ENCODE measurements at regions not wholly inside any gene's neighbourhood (a gene's known extent, or its start where the extent isn't known, plus 50 kb on each side); places are given as distances from the start of the nearest gene placed in this dataset.
A peak's percentile ranks its signal among the peaks of the same experiment; 100 is the strongest.

- no peak for DNase-seq
Measured at GRCh38 chr4:157840034-157840433, 332.8 kb downstream of the GASK1B start.

DNA sequence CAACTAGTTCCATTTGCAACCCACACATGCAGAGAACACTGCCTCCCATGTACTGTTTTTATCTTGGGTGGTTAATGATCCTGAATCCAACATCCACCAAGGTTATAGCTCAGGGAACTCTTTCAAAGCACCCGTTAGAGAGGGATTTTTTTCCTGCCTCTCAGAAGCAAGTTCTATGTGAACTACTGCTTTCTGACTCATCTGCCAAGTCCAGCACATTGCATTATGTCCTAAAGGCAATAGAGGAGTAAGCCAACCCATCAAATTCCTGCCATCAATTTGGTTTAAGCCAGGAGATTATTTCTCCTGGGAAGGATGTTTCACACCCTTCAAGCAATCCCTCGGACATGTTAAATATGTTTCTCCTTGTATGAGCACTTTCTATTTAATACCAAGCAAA is 334.5 kb downstream of the GASK1B start:
- DNase-seq = no peak

GRCh38 chr4:157837071-157837703 is 335.6 kb downstream of the GASK1B start:
- no peak for DNase-seq

DNA sequence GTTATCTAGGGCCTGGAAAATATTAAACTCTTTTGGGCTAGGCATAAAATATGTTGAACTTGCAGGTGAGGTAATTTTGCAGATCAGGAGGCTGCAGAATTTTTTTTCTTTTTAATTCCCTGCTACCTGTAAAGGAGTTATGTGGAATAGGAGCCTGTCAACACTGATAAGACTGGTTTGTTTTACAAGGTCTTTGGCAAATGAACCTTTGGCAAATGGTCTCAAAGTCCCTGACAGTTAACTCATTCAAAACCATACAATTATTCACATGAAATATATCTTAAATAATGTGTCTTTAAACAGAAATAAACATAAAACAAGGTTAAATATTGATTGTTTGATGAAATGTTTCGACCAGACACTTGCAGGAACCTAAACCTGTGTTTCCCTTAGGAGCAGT is 340.2 kb downstream of the GASK1B start:
- DNase-seq = peak in 1 of 3 experiments; percentile 26

GRCh38 chr4:157824021-157824420 is 348.8 kb downstream of the GASK1B start:
- no peak for DNase-seq

GRCh38 chr4:157821814-157822213 is 351.0 kb downstream of the GASK1B start:
- DNase-seq = no peak

GRCh38 chr4:157819693-157820464 is 352.9 kb downstream of the GASK1B start:
- DNase-seq = no peak

- no peak for DNase-seq
Measured at GRCh38 chr4:157818946-157819692, 353.7 kb downstream of the GASK1B start.

GRCh38 chr4:157810137-157810774 is 362.6 kb downstream of the GASK1B start:
- no peak for DNase-seq

GRCh38 chr4:157808796-157809383 is 363.9 kb downstream of the GASK1B start:
- no peak for DNase-seq

GRCh38 chr4:157806184-157806583 is 366.6 kb downstream of the GASK1B start:
- DNase-seq = no peak

DNA sequence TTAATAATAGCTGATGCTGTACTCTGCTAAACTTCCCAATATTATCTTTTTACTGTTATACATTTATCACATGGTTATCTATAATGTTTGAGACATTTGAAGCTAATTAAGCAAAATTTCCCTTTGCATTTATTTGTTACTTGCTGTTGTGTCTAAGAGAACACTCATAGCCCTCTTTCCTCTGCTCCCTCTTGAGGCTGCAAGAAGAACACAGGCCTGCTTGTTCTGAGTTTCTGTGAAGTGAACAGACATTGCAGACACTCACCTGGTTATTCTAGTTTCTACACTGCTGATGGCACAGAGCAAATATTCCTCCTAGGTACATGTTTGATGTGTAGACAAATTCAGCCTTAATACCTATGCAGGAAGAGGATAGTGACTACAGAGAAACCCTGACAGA is 367.8 kb downstream of the GASK1B start:
- DNase-seq = peak in 2 of 3 experiments; percentile 6 to 56

- DNase-seq = no peak
Measured at GRCh38 chr4:157803845-157804521, 368.8 kb downstream of the GASK1B start.

DNA sequence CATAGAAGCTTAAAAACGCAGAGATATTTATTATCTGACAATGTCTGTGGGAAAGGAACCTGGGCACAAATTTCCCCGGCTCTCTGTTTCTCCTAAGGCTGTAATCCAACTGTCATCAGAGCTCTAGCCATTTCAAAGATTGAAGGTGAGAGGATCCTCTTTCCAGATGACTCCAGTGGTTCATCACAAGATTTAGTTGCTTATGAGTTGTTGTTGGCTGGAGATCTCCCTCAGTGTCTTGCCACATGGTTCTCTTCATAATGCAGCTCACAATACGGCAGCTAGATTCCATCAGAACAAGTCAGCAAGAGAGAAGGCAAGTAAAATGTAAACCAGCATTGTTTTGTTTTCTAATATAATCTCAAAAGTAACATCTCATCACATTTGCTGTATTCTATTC is 369.4 kb downstream of the GASK1B start:
- no peak for DNase-seq

- no peak for DNase-seq
Measured at GRCh38 chr4:157795495-157795894, 377.3 kb downstream of the GASK1B start.

DNA sequence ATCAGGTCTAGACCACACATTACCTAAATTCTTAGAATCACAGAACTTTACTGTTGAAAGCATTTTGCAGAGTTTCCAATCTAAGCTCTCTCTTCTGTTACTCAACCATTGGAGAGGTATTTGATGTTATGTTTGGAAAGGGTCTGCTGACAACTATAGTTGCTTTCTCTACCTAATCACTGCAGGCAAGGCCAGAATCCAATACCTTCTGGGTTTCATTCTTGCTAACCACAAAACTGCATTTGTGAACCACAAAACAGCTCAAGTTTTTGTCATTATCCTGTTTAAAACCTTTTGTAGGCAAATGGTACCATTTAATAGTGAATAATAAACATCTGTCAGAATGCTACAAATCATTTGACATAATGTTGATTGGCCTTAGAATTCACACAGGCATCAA is 380.1 kb downstream of the GASK1B start:
- DNase-seq = no peak

GRCh38 chr4:157791236-157791635 is 381.6 kb downstream of the GASK1B start:
- peak in 2 of 3 experiments; percentile 7 to 55 for DNase-seq

DNA sequence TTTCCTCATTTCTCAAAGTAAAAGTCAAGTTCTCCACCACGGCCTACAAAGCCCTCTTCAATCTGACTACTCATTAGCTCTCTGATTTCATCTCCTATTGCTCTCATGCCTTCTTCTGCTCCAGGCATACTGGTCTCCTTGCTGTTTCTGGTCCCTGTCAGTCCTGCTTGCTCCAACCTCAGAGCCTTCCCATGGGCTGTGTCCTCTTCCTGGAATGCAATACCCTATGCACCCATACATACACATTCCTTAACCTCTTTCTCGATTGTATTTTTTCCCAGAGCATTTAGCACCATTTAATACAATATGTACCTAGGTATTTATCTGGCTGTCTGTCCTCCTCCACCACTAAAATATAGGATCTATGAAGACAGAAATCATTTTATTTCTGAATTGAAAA is 385.2 kb downstream of the GASK1B start:
- no peak for DNase-seq

DNA sequence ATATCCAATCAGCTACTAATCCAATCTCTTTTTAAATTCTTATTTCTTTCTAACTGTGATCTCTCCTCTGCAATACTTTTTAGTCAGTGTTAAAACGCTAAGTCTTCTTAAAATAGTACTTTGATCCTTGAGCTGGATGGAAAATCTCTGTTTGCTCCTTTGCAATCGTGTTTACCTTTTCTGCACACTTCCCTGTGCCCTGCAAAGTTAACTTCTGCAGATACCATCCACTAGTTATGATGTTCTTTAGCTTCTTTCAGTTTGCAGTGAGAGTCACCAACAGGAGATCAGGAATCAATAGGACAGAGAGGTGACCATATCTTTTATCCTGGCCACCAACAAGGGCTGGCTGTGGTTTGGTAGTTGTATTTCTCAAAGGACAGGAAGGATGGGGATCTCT is 391.5 kb downstream of the GASK1B start:
- DNase-seq = no peak

GRCh38 chr4:157779081-157779480 is 393.7 kb downstream of the GASK1B start:
- DNase-seq = peak; percentile 24 to 81 (median 45)

GRCh38 chr4:157776930-157777528 is 395.8 kb downstream of the GASK1B start:
- peak in 1 of 3 experiments; percentile 25 for DNase-seq

DNA sequence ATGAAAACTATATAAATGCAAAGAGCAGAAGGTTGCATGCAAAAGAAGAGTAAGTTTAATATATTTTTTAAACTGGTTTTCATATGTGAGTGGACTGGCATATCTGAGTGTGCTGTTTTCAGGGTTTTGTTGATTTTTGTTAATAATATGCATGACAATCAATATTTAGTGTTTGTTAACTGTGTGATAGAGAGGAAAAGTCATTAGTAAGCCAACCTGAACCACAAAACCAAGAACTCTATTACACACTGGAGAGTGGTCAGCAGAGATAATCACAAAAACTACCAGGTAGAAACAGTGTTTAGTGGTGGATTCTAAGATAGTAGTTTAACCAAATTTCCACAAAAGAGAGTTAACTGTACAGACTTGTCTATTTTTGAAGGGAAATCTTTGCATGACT is 396.9 kb downstream of the GASK1B start:
- DNase-seq = no peak

Measured in NCI-H1417 (cell line).